Neural cell (in vitro differentiated cells): ENCODE measurements at regions not wholly inside any gene's neighbourhood (a gene's known extent, or its start where the extent isn't known, plus 50 kb on each side); places are given as distances from the start of the nearest gene placed in this dataset.

ENCODE experiments used
- EZH2 ChIP-seq: fragments of 200-600, 300-800 bp; shearing (Covaris generic), sonication (generic); IDR thresholded peaks from 2 replicates; pipeline ENCODE4 v1.6.1; 2014; ENCODE audit warnings: antibody characterized with exemption, low read length, borderline replicate concordance, mild to moderate bottlenecking; ENCODE audit not compliant: insufficient read depth, poor library complexity, severe bottlenecking
- TAF1 ChIP-seq: IDR thresholded peaks from 2 replicates; pipeline ENCODE4 v1.6.1; 2012; ENCODE audit warnings: low read depth

GRCh38 chr14:46499521-46499920 is 152.1 kb downstream of the RPL10L start:
- TF ChIP-seq TAF1 = no peak
- TF ChIP-seq EZH2 = no peak
